H9 (cell line): ENCODE measurements at regions not wholly inside any gene's neighbourhood (a gene's known extent, or its start where the extent isn't known, plus 50 kb on each side); places are given as distances from the start of the nearest gene placed in this dataset.

Experiments
- DNase-seq: peaks from one replicate; pipeline ENCODE4 v3.0.0-alpha.2; 2017
- H2AFZ ChIP-seq: one replicate; pipeline ENCODE4 v1.6.1; 2013; ENCODE audit warnings: mild to moderate bottlenecking, low read length, control low read depth, moderate library complexity
- H2AK5ac ChIP-seq: 2 replicates; pipeline ENCODE4 v1.6.1; 2013; ENCODE audit warnings: low read length, control low read depth, mixed read lengths; ENCODE audit not compliant: insufficient read length
- H2BK120ac ChIP-seq: one replicate; pipeline ENCODE4 v1.6.1; 2013; ENCODE audit warnings: low read depth, mild to moderate bottlenecking, low read length, control low read depth, inconsistent platforms; ENCODE audit not compliant: poor library complexity, severe bottlenecking
- H2BK12ac ChIP-seq: 2 replicates; pipeline ENCODE4 v1.6.1; 2013; ENCODE audit warnings: low read length, control low read depth, mixed read lengths, low read depth; ENCODE audit not compliant: insufficient read length
- H2BK15ac ChIP-seq: 2 replicates; pipeline ENCODE4 v1.6.1; 2013; ENCODE audit warnings: low read depth, low read length, control low read depth
- H2BK20ac ChIP-seq: one replicate; pipeline ENCODE4 v1.6.1; 2013; ENCODE audit warnings: low read depth, mild to moderate bottlenecking, low read length, control low read depth, inconsistent platforms; ENCODE audit not compliant: poor library complexity, severe bottlenecking
- H2BK5ac ChIP-seq: 2 replicates; pipeline ENCODE4 v1.6.1; 2013; ENCODE audit warnings: low read length, control low read depth, mixed read lengths; ENCODE audit not compliant: insufficient read length
- H3K14ac ChIP-seq: 2 replicates; pipeline ENCODE4 v1.6.1; 2013; ENCODE audit warnings: low read length, control low read depth; ENCODE audit not compliant: insufficient read depth
- H3K18ac ChIP-seq: 2 replicates; pipeline ENCODE4 v1.6.1; 2013; ENCODE audit warnings: low read depth, mild to moderate bottlenecking, mixed read lengths, low read length, control low read depth; ENCODE audit not compliant: insufficient read length
- H3K23ac ChIP-seq: 2 replicates; pipeline ENCODE4 v1.6.1; 2013; ENCODE audit warnings: low read length, control low read depth, mixed read lengths, low read depth; ENCODE audit not compliant: insufficient read length
- H3K23me2 ChIP-seq: 2 replicates; pipeline ENCODE4 v1.6.1; 2013; ENCODE audit warnings: low read depth, mild to moderate bottlenecking, mixed read lengths, low read length, control low read depth; ENCODE audit not compliant: insufficient read length, poor library complexity, severe bottlenecking
- H3K27ac ChIP-seq: 2 replicates; pipeline ENCODE4 v1.5.1; 2013; ENCODE audit warnings: low read length, control low read depth, mixed read lengths, low read depth; ENCODE audit not compliant: insufficient read length
- H3K27me3 ChIP-seq: 2 replicates; pipeline ENCODE4 v1.6.1; 2013; ENCODE audit warnings: low read length, control low read depth, inconsistent platforms; ENCODE audit not compliant: insufficient read depth
- H3K4ac ChIP-seq: 2 replicates; pipeline ENCODE4 v1.6.1; 2013; ENCODE audit warnings: low read depth, mild to moderate bottlenecking, control low read depth, inconsistent platforms, low read length, moderate library complexity
- H3K4me1 ChIP-seq: 2 replicates; pipeline ENCODE4 v1.6.1; 2013; ENCODE audit warnings: low read length, control low read depth, inconsistent platforms; ENCODE audit not compliant: insufficient read depth
- H3K4me2 ChIP-seq: 2 replicates; pipeline ENCODE4 v1.6.1; 2013; ENCODE audit warnings: low read length, control low read depth, mixed read lengths; ENCODE audit not compliant: insufficient read length, insufficient read depth
- H3K56ac ChIP-seq: 2 replicates; pipeline ENCODE4 v1.6.1; 2013; ENCODE audit warnings: low read depth, mild to moderate bottlenecking, mixed read lengths, low read length, control low read depth; ENCODE audit not compliant: insufficient read length
- H3K79me1 ChIP-seq: 2 replicates; pipeline ENCODE4 v1.6.1; 2013; ENCODE audit warnings: low read depth, mild to moderate bottlenecking, moderate library complexity, low read length, control low read depth, inconsistent platforms; ENCODE audit not compliant: insufficient read depth, poor library complexity, severe bottlenecking
- H3K79me2 ChIP-seq: 2 replicates; pipeline ENCODE4 v1.6.1; 2013; ENCODE audit warnings: low read length, control low read depth, inconsistent platforms; ENCODE audit not compliant: insufficient read depth
- H3K9ac ChIP-seq: 2 replicates; pipeline ENCODE4 v1.6.1; 2013; ENCODE audit warnings: low read length, control low read depth, mixed read lengths; ENCODE audit not compliant: insufficient read length; ENCODE audit errors: extremely low read depth
- H3K9me3 ChIP-seq: one replicate; pipeline ENCODE4 v1.6.1; 2013; ENCODE audit warnings: low read depth, low read length, inconsistent platforms; ENCODE audit not compliant: control insufficient read depth
- H3T11ph ChIP-seq: one replicate; pipeline ENCODE4 v1.6.1; 2013; ENCODE audit warnings: mild to moderate bottlenecking, low read length, control low read depth, inconsistent platforms
- H4K20me1 ChIP-seq: one replicate; pipeline ENCODE4 v1.6.1; 2013; ENCODE audit not compliant: control insufficient read depth, insufficient read length, insufficient read depth
- H4K5ac ChIP-seq: 2 replicates; pipeline ENCODE4 v1.6.1; 2013; ENCODE audit warnings: low read depth, mild to moderate bottlenecking, mixed read lengths, low read length, control low read depth; ENCODE audit not compliant: insufficient read length
- H4K8ac ChIP-seq: replicated peaks from 2 replicates; pipeline ENCODE4 v1.6.1; 2013; ENCODE audit warnings: low read length, control low read depth, mixed read lengths, low read depth; ENCODE audit not compliant: insufficient read length
- H4K91ac ChIP-seq: 2 replicates; pipeline ENCODE4 v1.6.1; 2013; ENCODE audit warnings: low read depth, mild to moderate bottlenecking, moderate library complexity, mixed read lengths, low read length, control low read depth; ENCODE audit not compliant: insufficient read length
- H3K27ac Mint-ChIP-seq, 3 experiments: 2 replicates in 2 of 3; 3 replicates in 1 of 3; pipeline ENCODE4 v1.8.0; 2020 to 2021; ENCODE audit warnings: mixed read lengths in 3 of 3, mild to moderate bottlenecking in 1 of 3, moderate library complexity in 1 of 3
- H3K27me3 Mint-ChIP-seq: 2 replicates; pipeline ENCODE4 v1.8.0; 2021; ENCODE audit warnings: low read depth, mild to moderate bottlenecking, moderate library complexity, mixed read lengths
- H3K36me3 Mint-ChIP-seq, 3 experiments: 2 replicates in 2 of 3; 3 replicates in 1 of 3; pipeline ENCODE4 v1.8.0; 2020 to 2021; ENCODE audit warnings: low read depth in 3 of 3, mixed read lengths in 3 of 3; ENCODE audit not compliant: insufficient read depth in 1 of 3
- H3K4me1 Mint-ChIP-seq, 2 experiments: 2 replicates each; pipeline ENCODE4 v1.8.0; 2020; ENCODE audit warnings: mixed read lengths in 2 of 2
- H3K4me3 Mint-ChIP-seq, 2 experiments: 2 replicates in 1 of 2; 3 replicates in 1 of 2; pipeline ENCODE4 v1.8.0; 2020 to 2021; ENCODE audit warnings: mild to moderate bottlenecking in 2 of 2, mixed read lengths in 2 of 2, moderate library complexity in 1 of 2
- H3K9me3 Mint-ChIP-seq, 2 experiments: 2 replicates in 1 of 2; 3 replicates in 1 of 2; pipeline ENCODE4 v1.8.0; 2020; ENCODE audit warnings: mild to moderate bottlenecking in 2 of 2, mixed read lengths in 2 of 2, moderate library complexity in 1 of 2
- CTCF ChIP-seq: fragments of 200-600 bp; sonication (generic); conservative IDR thresholded peaks from 3 replicates; pipeline ENCODE4 v1.8.0; 2021; ENCODE audit warnings: antibody characterized with exemption, mild to moderate bottlenecking
- WGBS: extraction: QIAGEN DNeasy Blood & Tissue Kit; methylation state at CpG from one replicate; pipeline ENCODE4 v1.1.7; 2013; ENCODE audit warnings: missing lambda C conversion rate, low lambda C conversion rate, mixed read lengths; ENCODE audit not compliant: insufficient read length; ENCODE audit errors: extremely low coverage; 5-methylcytosine and 5-hydroxymethylcytosine counted together

- TF ChIP-seq CTCF: no peak
- Histone ChIP-seq H2BK5ac (no peak overlapping the region), H4K20me1 (no peaks in the 10 kb centered on the region), H3K23ac (no peak overlapping the region), H3K4me1 (no peaks in the 10 kb centered on the region), H2BK12ac (no peak overlapping the region), H3K79me2 (no peaks in the 10 kb centered on the region), H2BK20ac (no peak overlapping the region), H3K56ac (no peak overlapping the region), H2BK120ac (peak overlapping the region; percentile 48), H3K18ac (no peak overlapping the region), H2AFZ (no peak overlapping the region), H4K91ac (no peak overlapping the region), H3K27me3 (no peaks in the 10 kb centered on the region), H3K9ac (no peak overlapping the region), H2BK15ac (no peak overlapping the region), H3T11ph (no peak overlapping the region), H3K9me3 (no peaks in the 10 kb centered on the region), H3K23me2 (no peaks in the 10 kb centered on the region), H4K5ac (no peak overlapping the region), H3K79me1 (no peaks in the 10 kb centered on the region), H3K14ac (no peak overlapping the region), H4K8ac (no peak overlapping the region), H3K27ac (no peak overlapping the region), H3K4ac (no peak overlapping the region), H2AK5ac (no peak overlapping the region), H3K4me2 (no peak overlapping the region)
- H3K27ac Mint-ChIP-seq: no peak overlapping the region
- H3K4me3 Mint-ChIP-seq: no peak overlapping the region
- DNase-seq: no peak
- H3K27me3 Mint-ChIP-seq: no peaks in the 10 kb centered on the region
- no CpG with 5 or more reads among the region's 3 CpGs for WGBS
- H3K36me3 Mint-ChIP-seq: peaks cover 3 to 5% (median 4%) of the 10 kb centered on the region in 3 experiments; a peak in 6 of 7 replicates
- H3K9me3 Mint-ChIP-seq: peaks cover 3 to 6% of the 10 kb centered on the region in 2 experiments; a peak in 3 of 5 replicates
- no peaks in the 10 kb centered on the region for H3K4me1 Mint-ChIP-seq
Measured at GRCh38 chr5:82758881-82759280, 318.3 kb downstream of the TMEM167A start.
